Left colon (tissue), 2 donors: ENCODE measurements at regions not wholly inside any gene's neighbourhood (a gene's known extent, or its start where the extent isn't known, plus 50 kb on each side); places are given as distances from the start of the nearest gene placed in this dataset.

Experiments
- ATAC-seq: fragments of 200-7000 bp; cut with Tn5 transposase; one replicate; pipeline ENCODE4 v1.9.1; 2020; ENCODE audit warnings: mild to moderate bottlenecking, moderate library complexity
- DNase-seq, 2 donors: peaks; one replicate each; pipeline ENCODE4 v3.0.0-alpha.2; 2020
- intact Hi-C, 2 donors: fragments of 100-400 bp; cut with DNase I in 1 of 2; cut with micrococcal nuclease in 1 of 2; formaldehyde crosslinking; loops; one replicate each; pipeline versions ENCODE4 v1.11.2 to v1.14.0; 2022; cut with DNase I, micrococcal nuclease
- donor health status: DM: no; HTN: no; CAD: no.
- donor health status: DM: yes; HTN: yes; CAD: no.

DNA sequence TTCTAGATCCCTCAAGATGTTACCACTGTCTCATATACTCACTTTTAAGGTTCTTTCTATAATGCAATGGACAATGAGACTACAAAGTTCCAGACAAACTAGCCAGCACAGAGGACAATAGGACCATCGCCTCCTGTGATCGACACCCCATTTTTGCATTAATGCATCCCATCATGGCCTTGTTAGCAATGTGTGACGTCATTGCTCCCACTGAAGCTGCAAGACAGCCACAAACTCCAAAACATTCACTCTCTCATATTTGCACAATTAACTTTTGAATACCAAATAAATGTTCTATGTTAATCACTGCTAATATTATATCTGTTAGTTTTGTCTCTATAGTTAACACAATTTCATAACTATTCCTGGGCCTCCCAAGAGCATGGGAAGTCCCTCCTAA is 88.8 kb upstream of the TMEM72 start:
- DNase-seq (no peak), ATAC-seq (no peak)
- intact Hi-C loops, result no loop called here

DNA sequence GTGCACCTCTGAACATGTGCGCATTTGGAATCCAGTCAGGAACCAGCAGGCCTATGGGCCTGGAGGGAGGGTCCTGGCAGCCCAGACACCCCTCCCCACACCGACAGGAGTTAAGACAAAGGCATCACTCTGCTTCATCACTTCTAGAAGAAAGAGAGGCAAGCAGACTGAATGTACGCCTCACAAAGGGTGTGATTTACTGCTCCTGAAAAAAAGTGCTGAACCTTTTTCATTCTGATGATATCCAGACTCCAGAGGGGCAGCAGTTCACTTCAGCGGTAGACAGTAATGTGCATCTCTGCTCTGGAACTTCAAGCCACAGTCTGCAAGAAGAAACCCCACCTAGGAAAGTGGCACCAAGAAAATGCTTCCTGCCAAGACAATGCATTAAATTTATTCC is 88.2 kb upstream of the TMEM72 start:
- intact Hi-C loops, result no loop called here
- DNase-seq, result no peak
- no peak for ATAC-seq

DNA sequence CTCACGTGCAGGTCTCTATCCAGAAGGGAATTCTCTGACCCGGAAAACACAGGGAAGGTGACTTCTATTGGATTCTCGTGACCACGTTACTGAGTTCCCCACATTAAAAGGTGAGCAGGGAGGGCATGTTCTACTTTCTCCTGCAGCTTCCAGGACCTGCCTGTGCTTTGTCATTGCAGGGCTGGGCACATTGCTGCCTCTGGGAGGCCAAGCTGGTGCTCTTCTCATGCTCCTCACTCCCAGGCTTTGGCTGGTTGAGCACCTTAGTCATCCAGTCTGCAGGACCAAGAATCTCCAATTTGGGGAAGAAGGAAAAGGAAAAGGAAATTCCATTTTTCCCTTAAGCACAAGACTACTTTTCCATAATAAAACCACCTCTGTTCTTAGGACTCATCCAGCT is 86.5 kb upstream of the TMEM72 start:
- no peak for ATAC-seq
- DNase-seq, result no peak
- intact Hi-C loops, result no loop called here

DNA sequence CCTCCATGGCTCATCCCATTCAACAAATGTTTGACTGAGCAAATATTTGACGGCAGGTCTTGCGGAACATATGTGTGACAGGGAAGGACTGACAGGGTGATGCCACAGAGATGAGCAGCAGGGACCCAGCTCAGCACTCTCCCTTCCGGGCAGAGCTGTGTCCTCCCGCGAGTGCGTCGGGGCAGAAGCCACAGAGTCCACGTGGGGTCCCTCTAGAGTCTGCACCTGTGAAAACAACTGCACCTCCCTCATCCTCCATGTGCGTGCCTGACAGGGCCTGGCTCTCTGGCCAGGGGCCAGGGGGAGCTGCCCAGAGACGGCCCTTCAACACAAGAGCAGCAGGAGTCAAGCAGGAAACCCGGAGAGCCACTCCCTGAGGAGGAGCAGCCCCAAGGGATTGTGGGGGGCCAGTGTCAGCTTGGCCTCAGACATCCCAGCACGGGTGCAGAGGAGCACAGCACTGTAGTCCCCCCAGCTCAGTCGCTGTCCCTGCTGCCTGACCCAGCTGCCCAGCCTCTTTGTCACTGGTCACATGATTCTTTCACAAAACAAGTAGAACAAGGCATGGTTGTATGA is 83.6 kb upstream of the TMEM72 start:
- no peak for DNase-seq
- intact Hi-C loops, result no loop called here
- ATAC-seq, result peak; percentile 33

DNA sequence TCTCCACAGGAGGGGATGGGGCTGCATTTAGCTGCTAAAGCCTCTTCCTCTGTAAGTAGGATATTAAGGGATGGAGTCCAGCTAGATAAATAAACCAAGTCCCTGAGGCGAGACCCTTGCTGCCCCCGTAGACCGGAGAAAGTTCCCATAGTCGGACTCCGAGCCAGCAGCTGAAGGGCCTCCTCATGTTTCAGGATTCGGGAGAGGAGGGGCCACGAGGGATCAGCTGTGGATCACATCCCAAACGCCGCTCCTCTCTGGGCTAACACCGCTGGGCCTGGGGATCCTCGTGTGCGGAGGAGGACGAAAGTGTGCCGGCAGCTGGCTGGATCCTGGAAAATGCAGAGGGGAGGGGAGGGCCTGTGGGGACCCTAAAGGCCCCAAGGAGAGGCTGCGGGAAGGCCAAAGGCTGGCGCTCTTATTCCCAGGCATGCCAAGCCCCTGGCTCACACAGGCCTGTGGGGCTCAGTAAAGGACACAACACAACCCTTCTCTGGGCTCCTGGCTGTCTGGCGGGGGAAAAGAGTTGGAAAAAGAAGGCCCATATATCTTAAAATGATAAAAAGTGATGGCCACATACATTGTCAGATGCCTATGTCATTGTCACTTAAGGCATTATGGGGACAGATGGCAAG is 82.5 kb upstream of the TMEM72 start:
- intact Hi-C loops, result no loop called here
- ATAC-seq (no peak), DNase-seq (no peak)

DNA sequence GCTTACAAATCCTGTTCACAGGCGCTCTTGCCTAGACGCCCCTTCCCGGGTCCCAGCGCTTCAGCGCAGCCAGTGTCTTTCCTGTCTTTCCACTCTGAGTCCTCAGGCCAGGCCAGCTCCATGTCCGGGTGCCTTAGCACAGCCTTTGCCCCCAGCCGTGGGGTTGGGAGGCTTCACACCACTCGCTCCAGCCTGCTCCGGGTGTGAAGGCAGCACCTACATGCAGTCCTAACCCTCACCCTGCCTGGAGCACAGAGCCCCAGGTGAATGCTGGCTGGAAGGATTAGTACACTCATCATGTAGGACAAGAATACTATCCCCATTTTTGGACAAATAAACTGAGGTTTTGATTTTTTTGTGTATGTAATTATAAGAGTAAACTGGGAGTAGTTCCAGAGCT is 81.7 kb upstream of the TMEM72 start:
- DNase-seq, result no peak
- intact Hi-C loops, result no loop called here
- no peak for ATAC-seq

DNA sequence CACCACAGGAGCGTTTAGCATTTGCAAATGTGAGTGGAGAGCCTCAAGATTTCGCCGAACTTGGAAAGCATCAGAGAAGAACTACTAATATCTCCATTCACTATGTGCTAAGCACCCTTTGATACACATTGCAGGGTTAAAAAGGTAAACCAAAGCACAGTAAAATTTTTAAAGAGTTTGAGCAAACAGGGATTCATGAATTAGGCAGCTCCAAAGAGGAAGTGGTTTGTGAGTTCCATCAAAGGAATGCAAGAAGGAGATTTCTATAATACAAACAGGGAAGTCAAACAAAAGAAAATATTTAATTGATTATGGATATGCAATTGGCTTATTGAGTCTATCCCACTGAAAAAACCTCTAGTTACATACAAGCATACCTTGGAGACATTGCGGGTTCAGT is 81.1 kb upstream of the TMEM72 start:
- DNase-seq (no peak), ATAC-seq (no peak)
- intact Hi-C loops, result no loop called here

DNA sequence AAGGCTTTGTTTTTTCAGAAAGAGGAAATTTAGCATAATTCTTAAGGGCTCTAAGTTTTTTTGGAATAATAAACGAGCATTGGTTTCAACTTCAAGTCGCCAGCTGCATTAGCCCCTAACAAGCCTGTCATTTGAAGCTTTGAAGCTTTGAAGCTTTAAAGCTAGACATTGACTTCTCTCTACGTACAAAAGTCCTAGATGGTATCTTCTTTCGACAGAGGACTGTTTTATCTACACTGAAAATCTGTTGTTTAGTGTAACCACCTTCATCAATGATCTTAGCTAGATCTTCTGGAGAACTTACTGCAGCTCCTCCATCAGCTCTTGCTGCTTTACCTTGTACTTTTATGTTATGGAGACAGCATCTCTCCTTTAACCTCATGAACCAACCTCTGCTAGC is 79.6 kb upstream of the TMEM72 start:
- DNase-seq (no peak), ATAC-seq (no peak)
- intact Hi-C loops, result no loop called here

DNA sequence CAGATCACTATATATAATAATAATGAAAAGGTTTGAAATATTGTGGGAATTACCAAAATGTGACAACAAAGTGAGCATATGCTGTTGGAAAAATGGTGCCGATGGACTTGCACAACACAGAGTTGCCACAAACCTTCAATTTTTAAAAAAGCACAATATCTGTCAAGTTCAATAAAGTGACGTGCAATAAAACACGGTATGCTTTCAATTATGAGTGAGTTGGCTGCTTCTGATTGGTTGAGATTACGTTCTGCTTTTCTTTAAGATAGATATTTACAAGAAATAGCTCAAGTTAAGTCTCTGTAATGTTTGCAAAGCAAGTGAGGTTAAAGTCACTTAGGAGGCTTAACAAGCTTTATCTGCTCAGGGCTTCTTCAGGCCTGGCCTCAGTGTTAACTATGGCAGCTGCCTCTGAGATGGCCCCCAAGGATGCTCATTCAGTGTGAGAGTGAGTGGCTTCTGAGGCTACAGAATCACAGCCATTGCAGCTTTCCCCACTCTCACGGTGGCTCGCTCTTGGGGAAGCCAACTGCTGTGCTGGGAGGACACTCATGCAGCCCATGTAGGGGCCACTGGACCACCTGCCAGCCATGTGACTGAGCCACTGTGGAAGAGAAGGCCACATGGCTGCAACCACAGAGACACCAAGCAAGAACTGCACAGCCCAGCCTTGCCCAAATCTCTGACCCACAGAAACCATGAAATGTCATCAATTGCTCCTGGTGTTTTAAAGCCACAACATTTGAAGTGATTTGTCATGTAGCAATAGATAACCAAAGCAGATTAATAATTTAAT is 78.3 kb upstream of the TMEM72 start:
- no peak for ATAC-seq
- intact Hi-C loops, result no loop called here
- DNase-seq, result no peak

DNA sequence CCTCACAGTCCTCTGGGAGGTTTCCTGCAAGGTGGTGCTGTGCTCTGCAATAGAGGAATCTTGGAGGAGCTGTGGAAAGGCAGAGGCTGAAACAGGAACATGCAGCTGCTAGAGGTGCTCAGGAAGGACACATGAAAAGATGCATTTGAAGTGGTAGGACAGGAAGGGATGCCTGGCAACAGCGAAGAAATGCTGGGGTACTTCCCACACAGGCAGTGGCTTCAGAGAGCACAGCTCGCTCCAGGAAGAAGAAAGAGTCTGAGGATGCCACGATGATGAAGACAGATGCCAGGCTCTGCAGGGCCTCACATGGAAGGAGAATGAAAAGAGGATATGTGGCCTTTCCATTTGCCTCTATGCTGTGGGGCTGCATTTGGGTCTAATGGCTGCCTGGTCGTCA is 77.0 kb upstream of the TMEM72 start:
- ATAC-seq (no peak), DNase-seq (no peak)
- intact Hi-C loops, result no loop called here

DNA sequence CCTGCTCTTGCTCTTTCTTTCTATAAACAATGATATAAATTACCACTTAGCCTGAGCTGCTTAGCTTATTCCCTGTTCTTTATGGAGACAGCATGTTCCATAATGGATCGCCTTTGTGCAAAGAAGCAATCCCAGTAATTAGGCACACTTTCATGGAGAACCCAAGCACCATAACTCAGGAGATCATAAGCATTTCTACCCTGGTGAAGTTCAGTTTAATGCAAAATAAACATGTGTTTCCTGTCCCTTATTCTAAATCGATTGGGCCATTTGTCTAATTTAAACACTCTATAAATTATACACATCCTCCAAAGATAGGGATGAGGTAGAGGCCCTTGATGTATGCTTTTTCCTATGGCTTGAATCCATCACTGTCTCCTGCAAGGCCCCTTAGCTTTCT is 75.8 kb upstream of the TMEM72 start:
- DNase-seq, result no peak
- no peak for ATAC-seq
- intact Hi-C loops, result no loop called here

DNA sequence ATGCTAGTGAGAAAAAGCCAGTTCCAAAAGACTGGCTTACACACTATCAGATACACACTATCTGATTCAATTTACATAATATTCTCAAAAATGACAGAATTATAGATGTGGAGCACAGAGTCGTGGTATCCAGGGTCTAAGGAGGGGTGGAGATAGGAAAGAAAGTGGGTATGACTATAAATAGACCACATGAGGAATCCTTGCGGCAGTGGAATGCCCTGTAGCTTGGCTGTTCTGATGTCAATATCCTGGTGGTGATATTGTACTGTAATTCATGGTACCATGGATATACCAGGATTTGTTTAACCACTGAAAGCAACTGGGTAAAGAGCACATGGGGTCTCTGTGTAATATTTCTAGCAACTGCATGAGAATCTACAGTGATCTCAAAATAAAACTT is 67.7 kb upstream of the TMEM72 start:
- DNase-seq (no peak), ATAC-seq (no peak)
- intact Hi-C loops, result no loop called here

DNA sequence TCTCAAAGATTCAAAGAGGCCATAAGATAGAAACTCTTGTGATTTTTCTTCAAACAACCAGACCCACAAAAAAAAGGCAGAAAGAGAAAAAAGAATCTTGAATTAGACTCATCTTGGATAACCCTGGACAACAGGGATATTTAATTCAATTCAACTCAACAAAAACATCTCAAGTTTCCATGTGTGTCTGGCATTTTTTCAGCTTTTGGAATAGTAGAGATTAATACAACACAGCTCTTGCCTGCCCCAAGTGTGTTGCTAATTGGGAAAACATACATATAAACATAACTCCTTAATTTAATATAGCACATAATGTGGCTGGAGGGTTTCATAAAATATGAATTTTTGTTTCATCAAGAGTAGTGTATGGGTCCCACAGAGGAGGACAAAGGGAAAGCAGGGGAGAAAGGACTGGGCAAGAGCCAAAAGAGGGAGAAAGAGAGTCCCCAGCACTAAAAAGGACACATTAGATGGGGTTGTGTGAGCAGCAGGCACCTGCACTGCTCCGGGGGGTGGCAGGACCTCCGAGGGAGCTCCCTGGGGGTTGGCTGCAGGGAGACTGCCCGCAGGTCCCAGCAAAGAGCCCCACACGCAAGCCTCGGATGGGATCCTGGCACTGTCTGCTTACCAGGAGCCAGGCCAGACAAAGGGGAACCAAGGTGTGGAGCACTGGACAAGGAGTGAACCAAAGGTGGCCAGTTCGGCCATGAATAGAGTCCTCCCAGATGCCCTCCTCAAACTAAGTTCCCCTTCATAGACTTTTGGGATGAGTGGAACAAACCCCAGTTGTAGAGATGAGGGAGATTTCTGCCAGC is 65.6 kb upstream of the TMEM72 start:
- DNase-seq (no peak), ATAC-seq (no peak)
- intact Hi-C loops, result no loop called here

DNA sequence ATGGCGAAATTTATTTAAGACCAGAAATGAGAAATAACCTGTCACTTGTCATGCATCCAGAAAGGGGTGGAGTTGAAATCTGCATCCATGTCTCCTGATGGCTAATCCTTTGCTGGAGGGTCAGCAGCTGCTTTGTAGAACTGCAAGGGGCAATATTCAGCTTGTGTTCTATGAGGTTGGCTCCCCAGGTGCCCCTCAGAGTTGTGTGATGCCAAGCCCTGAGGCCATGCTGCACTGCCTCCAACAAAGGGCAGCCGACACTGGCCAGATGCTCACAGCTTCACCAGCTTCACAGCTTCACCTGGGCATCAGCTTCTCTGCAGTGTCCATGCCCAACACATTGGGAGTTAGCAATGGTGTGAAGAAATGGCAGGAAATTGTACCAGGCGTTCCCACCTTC is 64.0 kb upstream of the TMEM72 start:
- intact Hi-C loops, result no loop called here
- ATAC-seq, result no peak

DNA sequence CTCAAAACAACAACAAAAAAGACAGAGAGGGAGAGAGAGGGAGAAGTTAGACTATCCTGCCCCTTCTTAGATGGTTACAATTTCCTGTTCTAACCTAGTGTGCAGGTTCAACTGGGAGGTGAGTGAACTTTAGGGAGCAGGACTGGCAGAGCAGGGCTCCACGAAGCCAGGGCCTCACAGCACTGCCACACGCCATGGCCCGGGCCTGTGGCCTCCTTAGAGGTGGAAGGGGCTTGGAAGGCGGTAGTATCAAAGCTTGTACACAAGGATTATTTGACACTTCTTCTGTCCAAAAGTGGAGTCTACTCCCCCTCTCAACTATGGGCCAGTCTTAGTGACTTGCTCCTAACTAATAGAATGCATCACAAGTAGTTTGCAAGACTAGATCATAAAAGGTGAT is 62.9 kb upstream of the TMEM72 start:
- DNase-seq (no peak), ATAC-seq (no peak)
- intact Hi-C loops, result no loop called here

More for the DNA sequence above, 64.0 kb upstream of the TMEM72 start:
- DNase-seq, result no peak

DNA sequence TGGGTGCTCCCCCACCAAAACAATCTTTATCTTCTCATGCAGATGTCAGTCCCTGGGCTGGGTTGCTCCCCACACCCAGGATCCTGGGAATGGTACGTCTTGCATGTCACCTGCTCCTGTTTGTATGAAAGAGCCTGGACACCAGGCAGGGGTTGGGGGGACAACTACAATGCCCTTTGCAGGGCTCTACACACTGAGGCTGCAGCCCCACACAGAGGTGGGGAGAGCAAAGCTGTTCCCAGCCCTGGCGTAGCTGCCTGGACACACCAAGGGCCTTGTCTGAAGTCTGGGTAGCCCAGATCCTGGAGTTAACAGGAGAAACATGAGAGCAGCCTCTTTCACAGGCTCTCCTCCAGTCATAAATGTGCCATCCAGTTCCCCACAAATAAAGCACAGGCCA is 61.2 kb upstream of the TMEM72 start:
- no peak for DNase-seq
- intact Hi-C loops, result loop anchor here in 1 of 2 donors (10.0 kb wide), 2 partner anchors 455 to 535 kb away; no protein-coding TSS in a partner anchor
- no peak for ATAC-seq

DNA sequence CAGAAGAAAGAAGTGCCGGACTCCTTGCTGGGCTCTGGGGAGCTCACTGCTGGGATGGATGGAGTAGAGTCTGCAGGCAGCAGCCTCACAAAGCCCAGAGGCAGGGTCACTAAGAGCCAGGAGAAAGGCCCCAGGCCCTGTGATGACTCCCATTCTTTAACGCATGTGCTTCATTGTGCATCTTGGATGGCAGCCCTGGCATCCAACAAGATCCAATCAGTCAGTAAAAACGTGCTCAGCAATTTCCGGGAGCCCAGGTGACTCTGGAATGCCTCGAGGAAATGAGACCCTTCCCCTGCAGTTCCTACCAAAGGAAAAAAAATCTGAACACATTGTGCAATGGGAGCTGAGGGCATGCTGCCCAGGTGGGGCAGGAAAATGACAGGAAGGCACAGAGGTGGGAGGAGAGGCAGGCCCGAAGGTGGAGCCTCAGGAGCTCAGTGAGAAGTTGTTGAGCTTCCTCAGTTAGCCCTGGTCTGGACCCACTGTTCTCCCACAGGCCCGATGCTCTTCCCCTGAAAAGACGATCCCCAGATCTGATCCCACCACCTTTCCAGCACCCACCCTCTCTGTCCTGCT is 60.7 kb upstream of the TMEM72 start:
- ATAC-seq, result no peak
- intact Hi-C loops, result loop anchor here in 1 of 2 donors (10.0 kb wide), 2 partner anchors 456 to 536 kb away; no protein-coding TSS in a partner anchor

DNA sequence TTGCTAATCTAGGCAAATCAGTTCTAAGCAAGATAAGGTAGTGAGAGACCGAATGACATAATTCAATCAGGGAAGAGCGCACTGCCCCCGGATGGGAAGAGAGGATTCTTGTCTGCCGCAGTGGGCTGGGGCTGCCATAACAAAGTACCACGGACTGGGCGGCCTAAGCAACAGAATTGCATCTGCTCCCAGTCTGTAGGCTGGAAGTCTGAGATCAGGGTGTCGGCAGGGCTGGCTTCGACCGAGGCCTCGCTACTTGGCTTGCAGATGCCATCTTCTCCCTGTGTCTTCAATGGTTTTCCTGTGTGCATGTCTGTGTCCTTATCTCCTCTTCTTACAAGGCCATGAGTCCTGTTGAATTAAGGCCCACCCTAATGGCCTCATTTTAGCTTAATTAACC is 59.7 kb upstream of the TMEM72 start:
- ATAC-seq (no peak), DNase-seq (no peak)
- intact Hi-C loops, result loop anchor here in 1 of 2 donors (10.0 kb wide), 2 partner anchors 457 to 537 kb away; no protein-coding TSS in a partner anchor

More for the DNA sequence above, 60.7 kb upstream of the TMEM72 start:
- DNase-seq, result no peak

DNA sequence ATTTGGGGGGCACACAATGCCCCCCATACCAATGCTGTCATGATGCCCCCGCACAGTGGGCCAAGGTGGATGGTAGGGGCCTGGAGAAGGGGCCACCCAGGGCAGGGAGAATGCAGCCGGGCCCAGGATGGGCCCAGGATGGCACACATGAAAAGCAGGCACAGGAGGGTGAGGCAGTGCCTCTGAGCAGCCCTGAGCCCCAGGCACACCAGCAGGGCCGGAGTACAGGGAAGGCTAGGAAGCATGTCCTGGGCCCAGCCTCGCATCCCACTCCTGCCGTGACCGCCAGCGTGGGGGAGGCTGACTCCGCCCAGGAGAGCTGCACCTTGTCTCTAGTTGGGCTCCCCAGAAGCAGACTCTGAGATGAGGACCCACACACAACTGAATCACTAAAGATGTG is 59.3 kb upstream of the TMEM72 start:
- no peak for ATAC-seq
- DNase-seq, result no peak
- intact Hi-C loops, result loop anchor here in 1 of 2 donors (10.0 kb wide), 2 partner anchors 457 to 537 kb away; no protein-coding TSS in a partner anchor
